GM21576 (cell line): ENCODE measurements at regions not wholly inside any gene's neighbourhood (a gene's known extent, or its start where the extent isn't known, plus 50 kb on each side); places are given as distances from the start of the nearest gene placed in this dataset.

Experiments used
- ATAC-seq: cut with Tn5 transposase; IDR thresholded peaks from one replicate; pipeline ENCODE4 v1.9.1; 2021; ENCODE audit warnings: mild to moderate bottlenecking, moderate library complexity; ENCODE audit not compliant: unreplicated experiment

DNA sequence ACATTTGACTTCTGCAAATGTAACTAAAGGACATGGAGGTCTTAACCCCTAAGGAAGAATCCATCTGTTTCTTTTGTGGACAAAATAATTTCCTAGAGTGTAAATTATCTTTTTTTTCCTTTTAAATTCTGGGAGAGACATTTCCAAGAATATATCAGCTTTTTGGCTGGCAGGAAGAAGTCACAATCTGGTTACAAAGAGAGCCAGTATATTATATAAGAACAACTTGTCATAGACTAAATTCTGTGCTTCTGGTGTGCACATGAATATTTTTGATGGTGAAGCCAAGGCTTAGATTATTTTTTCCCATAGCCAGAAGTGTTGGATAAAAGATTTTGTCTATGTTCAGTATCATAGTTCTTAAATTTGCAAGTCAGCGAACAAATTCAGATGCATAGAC, 500.6 kb downstream of the XIRP2 start:
- ATAC-seq, result no peak

DNA sequence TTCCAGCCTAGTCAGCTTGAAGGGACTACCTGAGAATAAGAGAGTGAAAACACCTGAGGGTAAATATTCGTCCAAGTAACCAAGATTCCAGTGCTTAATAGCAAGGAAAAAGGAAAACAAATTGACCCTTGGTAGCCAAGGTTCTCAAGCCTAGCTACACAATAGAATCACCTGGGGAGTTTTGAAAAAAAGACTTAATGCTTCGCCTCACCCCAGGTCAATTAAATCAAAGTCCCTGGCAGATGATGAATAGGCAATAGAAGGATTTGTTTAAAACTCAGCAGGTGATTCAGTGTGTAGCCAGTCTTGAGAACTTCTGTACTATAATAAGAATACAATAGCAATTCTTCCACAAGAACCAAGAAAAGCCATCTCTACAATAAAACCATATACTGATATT, 500.2 kb downstream of the XIRP2 start:
- no peak for ATAC-seq

DNA sequence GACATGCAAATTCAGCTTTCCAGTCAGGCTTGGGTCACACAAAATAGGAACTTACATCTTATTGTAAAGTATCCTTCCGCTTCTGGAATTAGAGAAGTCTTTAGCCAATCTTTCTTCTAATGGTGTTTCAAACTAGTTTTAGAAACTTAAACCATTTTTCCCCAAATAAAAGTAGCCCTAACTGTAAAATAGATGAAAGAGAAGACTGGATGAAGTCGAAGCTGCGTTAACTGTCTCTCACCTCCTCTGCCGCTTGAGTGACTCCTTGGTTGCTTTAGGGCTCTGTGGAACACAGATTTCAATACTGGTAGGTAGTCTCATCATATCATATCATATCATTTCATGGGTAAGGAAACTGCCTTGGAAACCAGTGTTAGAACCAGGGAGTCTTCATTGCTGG, 498.4 kb downstream of the XIRP2 start:
- no peak for ATAC-seq

DNA sequence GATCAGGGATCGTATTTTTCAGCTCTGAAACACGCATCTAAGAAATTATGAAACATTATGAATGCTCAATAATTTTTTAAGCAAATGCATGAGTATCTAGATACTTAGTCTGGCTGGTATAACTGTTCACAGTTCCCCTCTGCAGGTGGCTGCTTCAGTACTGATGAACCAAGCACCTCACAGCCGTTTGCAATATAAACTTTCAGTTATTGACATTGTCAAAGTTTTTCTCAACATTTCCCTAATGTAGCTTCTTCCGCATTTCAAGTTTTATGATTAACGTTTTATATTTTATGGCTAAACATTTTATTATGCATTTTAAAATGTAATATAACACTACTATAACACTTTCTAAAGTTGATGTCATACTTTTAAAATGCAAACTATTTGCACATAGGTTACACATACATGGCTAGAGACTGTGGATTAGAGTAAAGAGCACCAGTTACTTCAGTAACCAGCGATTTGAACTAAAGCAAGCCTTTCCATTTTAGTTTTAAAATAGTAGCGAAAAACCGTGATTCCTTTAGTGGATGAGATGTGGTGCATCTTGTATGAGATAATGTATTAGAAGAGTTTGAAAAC, 495.4 kb downstream of the XIRP2 start:
- ATAC-seq, result no peak

DNA sequence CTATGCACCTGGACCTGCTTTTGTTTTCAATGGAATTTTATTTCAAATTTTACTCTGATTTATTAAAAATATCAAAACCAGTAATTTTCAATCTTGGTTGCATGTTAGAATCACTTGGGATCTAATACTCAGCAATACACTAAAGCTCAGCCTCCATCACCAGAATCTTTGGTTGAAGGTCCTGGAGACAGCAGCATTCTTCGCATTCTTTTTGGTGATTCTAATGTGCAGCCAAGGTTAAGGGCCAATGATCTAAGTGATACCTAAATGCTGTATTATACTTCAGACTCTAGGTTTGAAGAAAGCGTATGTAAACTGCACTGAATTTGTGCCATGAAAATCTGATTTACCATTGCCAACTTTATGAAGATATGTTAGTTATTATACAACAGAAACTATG, 493.1 kb downstream of the XIRP2 start:
- ATAC-seq, result no peak

DNA sequence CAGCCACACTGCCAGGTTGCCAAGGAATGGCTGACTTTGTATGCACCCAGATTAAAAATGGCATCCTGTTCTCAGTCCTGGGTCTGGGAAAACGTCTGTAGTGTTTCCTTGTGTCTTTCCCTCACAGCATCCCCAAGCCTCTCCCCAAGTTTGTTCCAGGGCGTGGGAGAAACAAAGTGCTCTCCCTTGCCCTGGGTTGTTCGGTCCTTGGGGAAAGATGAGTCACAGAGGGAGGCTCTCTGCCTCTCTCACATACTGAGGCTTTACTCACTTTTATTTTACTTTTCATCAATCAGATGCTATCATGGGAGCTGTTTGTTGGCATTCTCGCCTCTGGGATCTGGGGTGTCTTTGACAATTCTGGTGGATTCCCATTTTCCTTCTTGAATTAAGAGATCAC, 492.3 kb downstream of the XIRP2 start:
- no peak for ATAC-seq

DNA sequence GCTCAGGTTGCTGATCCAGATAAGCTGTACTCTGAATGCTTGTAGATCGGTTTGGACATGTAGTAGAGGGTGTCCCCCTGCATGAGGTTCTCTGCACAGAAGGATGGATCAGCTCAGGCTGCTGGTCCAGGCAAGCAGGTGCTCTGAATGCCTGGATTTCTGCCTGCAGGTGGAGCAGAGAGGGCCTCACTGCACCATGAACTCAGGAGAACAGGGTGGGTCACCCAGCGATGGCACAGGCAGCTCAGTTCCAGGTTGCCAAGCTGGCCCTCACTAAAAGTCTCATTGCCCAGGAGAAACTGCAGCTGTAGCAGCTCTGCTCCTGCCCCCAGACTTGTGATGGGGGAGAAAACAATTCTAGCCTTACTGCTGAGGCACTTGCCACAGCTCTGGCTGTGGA, 491.8 kb downstream of the XIRP2 start:
- no peak for ATAC-seq

DNA sequence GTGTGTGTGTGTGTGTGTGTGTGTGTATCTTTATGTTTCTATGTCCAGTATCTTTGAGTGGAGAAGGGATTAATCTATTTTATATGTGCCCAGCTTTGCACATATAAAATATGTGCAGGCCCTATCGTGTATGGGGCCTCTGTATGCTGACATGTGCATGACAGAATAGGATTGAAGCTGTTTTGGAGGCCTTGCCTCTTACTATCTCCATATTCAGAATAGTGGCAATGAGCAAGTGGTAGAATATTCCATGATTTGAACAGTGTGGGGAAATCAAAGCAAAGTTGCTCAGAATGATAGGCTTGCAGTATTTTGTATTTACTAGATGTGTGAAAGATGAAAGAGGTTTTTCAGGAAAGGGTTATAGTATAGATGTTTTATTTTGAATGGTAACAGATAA, 480.8 kb downstream of the XIRP2 start:
- no peak for ATAC-seq

DNA sequence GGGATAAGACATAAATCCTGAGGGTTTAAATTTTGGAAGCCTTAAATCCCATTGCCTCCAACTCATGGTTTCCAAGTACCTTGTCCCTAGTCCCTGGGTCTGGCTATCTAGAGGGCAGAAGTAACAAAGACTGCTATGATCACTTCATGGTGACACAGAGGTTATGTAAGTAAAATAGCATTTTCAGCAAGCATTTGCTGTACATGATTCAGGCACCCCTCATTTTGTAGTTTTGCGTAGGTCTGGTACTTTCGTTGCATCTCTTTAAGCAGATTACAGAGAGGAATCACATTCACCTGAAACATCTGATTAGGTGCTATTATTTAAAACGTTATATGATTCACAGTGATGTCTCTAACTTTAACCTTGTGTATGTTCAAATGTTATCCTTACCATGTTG, 480.1 kb downstream of the XIRP2 start:
- no peak for ATAC-seq

DNA sequence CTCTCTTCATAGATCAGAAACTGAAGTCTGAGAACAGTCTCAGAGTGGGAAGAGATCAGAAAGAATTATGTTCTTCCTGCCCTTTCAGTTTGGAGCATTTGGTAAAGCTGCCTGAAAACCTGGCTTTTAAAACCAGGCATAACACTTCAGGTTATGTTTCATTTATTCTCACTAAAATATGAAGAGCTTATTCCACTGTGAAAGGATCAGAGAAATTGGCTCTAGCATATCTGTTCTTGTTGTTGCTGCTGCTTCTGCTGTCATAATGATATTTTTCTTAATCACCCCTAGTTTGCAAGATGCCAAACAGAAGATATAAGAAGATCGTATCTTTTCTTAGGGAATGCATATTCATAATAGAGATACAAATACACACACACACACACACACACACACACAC, 476.9 kb downstream of the XIRP2 start:
- no peak for ATAC-seq

DNA sequence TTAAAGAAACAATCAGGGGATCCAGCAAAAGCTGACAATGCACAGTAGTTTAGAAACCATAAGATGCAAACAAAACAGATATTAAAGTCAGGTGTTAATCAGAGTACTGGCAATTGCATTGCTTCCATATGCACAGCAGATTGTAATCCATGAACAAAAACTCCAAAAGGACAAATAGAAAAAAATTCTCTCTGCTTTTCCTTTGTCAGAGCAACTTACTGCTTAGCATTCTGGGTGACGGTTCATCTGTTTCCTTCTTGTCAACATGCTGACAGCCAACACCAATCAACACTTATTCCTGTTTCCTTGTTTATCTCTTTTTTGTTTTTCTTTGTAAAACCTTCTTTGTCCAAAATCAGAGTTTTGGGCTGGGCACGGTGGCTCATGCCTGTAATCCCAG, 473.1 kb downstream of the XIRP2 start:
- no peak for ATAC-seq

DNA sequence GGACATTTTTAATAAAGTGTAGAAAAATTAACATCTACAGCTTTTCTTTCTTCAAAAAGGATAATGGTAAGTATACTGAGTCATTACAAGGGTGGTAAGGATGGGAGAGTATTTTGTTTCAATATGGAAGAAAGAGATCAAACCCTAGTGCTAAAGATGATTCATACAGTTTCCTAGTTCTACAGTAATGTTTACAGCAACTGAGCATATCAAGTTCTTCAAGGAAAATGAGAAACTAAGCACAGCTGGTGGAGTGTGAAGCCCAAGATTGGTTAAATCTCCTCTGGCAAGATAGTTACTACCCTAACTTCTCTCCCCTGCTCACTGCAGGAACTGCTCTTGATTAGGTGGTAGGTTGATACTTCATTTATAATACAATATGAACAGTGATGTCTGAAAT, 467.5 kb downstream of the XIRP2 start:
- no peak for ATAC-seq

DNA sequence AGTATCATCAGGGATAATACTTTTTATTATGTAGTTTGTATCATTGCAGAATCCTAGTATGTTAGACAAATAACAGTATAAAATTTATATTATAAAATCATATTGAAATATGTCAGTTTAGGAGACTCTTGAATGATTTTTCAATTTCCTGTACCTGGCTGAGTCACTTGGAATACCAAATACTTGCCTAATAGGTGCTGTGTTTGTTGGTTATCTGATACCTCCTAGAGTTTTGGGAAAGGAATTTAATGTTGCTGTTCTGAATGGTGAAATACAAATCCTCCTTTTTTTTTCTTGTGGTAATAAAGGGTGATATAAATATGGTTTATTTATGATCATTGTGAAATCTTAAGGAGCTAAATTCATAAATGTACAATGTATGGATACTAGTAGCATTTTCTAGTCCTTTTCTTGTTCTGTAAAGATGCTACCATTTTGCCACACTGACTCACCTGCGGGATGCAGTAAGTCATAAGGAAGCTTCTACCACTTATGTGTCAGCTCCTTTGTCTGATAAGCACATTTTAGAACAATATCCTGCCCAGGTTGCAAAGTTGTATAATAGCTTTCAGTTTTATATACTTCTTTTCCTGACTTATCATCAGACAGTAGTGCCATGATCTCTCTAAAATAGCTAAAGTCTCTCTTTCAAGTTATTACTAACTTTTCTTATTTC, 465.5 kb downstream of the XIRP2 start:
- no peak for ATAC-seq

DNA sequence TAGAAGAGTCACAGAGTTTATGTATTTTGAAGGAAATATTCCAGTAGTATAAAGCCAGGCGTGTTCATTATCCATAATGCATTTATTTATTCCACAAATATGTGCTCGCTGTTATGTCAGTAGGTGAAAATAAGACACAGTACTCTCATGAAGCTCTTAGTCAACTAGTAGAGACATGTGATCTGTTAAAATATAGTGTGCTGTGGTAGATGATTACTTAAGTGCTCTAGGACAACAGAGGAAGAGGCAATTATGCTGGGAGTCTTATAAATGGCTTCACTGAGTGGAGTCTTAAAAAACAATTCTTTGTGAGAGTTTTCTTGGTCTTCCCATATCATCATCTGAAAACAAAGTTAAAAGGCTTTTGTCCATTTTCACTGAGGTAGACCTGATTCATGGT, 457.3 kb downstream of the XIRP2 start:
- no peak for ATAC-seq

DNA sequence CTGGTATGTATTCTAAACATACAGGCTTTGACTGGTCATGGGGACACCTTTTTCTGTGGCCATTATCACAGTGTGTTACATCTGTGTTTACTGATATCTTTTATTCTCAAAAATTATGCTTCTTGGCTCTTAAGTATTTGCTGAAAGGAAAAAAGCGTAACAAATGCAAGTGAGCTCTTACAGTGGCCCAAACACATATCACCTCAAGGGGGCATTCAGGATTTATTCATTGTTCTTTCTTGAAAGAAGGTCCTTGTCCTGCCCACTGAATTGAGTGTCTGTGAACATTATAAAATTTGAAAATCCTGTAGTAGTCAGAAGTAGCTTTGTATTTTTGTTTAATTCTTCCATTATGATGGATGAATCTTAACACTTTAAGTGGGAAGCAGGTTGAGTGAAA, 454.5 kb downstream of the XIRP2 start:
- ATAC-seq, result no peak

DNA sequence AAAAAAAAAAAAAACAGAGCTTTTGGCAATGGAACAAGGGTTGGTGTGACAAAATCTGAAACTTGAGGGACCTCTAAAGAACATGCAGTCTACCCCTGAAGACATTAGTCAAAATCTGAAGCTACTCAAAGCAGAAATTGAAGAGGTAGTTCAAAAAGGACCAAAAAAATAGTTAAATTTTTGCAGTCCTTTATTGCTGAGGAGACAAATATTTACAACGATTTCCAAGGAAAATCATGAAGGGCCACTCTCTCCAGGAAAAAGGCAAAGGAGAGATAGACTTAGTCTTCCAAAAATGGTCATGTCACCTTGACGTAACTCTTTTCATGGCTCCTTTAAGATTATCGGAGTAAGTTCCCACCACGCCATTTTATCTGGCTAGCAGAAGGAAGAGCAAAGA, 452.0 kb downstream of the XIRP2 start:
- ATAC-seq, result no peak

DNA sequence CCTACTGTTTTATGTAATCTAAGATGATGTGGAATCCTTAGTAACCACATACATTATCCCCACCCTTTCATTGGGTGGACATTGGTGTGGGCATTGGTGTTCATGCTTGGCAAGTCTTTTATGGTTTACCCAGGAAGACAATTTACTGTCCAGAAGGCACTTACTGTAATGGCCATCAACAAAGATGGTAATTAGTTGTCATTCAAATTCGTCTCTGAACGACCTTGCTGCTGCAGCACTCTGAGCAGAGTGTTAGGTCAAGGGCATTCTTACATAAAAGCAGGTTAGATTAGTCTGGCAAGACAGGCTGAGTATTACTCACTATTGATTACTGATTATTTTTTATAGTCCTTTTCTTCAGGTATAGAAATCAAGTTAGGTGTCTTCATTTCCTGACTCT, 447.9 kb downstream of the XIRP2 start:
- no peak for ATAC-seq

DNA sequence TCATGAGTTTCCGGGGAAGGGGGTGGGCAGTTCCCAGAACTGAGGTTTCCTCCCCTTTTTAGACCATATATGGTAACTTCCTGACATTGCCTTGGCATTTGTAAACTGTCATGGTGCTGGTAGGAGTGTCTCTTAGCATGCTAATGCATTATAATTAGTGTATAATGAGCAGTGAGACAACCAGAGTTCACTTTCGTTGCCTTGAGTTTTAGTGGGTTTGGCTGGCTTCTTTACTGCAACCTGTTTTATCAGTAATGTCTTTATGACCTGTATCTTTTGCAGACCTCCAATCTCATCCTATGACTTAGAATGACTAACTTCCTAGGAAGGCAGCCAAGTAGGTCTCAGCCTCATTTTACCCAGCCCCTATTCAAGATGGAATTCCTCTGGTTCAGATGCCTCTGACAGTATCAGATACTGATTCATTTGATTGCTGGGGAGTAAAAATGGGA, 447.3 kb downstream of the XIRP2 start:
- no peak for ATAC-seq

DNA sequence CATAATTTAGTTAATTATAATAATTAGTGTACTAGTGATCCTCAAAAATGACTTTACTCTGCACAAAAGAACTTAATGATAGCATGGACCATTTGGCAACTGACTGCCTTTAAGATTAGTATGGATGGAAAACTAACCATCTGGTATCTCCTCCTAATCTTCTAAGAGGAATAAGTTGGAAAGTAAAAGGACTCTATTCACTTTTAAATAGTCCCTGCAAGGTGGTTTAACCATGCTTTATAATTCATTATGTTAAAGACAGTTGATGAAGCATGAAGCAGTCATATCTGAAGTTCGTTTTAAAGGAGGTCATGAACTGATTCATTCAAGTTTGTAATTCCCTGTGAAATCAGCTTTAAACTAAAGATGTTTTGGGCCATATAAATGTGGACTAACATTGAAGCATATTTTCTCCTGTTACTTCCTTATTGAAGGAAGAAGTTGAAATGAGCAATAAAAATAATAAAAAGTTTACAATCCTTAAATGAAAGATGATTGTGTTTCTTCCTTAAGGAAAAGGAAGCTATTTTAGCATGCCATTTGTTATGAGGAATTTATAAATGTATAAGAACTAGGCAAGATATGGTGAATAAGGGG, 446.0 kb downstream of the XIRP2 start:
- ATAC-seq, result no peak

DNA sequence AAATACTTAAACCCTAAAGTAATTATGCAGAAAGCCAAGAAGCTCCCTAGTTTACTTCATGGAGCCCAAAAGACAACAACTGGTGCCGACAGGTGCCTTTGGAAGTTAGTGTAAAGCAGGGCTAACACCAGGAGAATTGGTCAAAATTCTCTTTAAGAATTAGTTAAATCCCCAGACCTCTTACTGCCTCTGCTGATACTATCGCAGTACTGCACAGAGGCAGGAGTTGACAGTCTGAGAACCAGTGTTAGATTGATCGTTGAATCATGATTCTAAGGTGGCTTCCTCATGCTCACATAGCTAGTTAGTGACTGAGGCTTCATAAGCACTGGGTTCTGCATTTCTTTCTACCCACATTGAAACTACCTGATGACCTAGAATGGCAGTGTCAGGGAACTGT, 445.0 kb downstream of the XIRP2 start:
- no peak for ATAC-seq

DNA sequence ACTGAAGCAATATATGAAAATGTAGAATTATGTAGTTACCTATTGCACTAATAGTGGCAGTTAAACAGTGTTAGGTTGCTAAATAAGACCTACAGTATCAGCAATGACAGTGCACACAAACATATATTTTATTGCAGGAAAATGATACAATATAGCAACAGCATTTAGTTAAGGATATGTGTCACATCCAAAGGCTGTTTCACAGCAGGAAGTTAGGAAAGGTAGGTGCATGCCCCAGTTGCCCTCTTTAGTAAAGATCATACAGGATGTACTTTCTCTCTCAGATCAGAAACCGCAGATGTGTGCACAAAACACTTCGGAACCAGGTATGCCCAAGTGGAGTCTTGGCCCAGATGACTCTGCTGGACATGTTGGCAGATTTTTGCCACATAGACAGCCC, 444.1 kb downstream of the XIRP2 start:
- ATAC-seq, result no peak

DNA sequence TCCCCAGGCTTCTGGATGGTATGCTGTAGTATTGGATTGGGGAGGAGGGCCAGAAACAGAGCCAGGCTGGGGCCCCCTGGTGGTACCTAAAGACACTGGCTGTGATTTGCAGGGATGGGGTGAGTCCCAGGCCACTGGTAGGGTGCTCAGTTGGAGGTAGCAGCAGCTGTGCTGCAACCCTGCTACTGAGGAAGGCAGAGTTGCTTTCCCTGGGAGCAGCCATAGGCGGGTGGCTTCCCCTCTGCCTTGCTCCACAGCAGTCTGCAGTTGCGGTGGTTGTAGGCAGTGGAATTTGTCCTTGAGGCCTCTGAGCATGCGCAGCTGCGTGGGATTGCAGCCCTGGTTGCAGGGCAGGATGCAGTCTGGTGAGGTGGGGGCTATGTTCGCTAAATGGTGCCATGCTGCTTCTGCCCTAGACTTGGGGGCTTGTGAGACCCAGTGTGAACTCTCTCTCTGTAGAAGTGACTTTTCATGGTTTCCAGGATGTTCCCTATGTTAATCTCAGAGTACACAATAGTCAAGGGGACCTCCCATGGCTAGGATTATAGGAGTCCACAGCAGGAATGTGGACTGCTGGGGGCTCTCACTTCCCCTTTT, 443.5 kb downstream of the XIRP2 start:
- ATAC-seq, result no peak
